DND-41 (cell line): ENCODE measurements at regions not wholly inside any gene's neighbourhood (a gene's known extent, or its start where the extent isn't known, plus 50 kb on each side); places are given as distances from the start of the nearest gene placed in this dataset.
"Not testable (repeated sequence)": the region's sequence is repeated elsewhere in the genome, so short reads cannot be mapped to it uniquely, and the experiment has no call there.

Experiments used
- ATAC-seq: fragments of 200-7000 bp; cut with Tn5 transposase; 3 replicates; pipeline ENCODE4 v1.9.1; 2021; ENCODE audit warnings: low read depth; ENCODE audit not compliant: insufficient read depth
- DNase-seq: peaks from one replicate; pipeline ENCODE4 v3.0.0-alpha.2; 2020
- H2AFZ ChIP-seq: 2 replicates; pipeline ENCODE4 v1.6.0; 2012; ENCODE audit warnings: low read depth, low read length
- H3K27ac ChIP-seq: 2 replicates; pipeline ENCODE4 v1.5.1; 2012; ENCODE audit warnings: low read length, inconsistent platforms
- H3K27me3 ChIP-seq: fragments of 200-600 bp; sonication (generic); 2 replicates; pipeline ENCODE4 v1.6.0; 2012; ENCODE audit warnings: low read length, mild to moderate bottlenecking, inconsistent platforms; ENCODE audit not compliant: insufficient read depth, poor library complexity
- H3K36me3 ChIP-seq: 2 replicates; pipeline ENCODE4 v1.5.1; 2012; ENCODE audit warnings: low read length, inconsistent platforms; ENCODE audit not compliant: insufficient read depth
- H3K4me1 ChIP-seq: 2 replicates; pipeline ENCODE4 v1.5.1; 2012; ENCODE audit warnings: mild to moderate bottlenecking, low read length; ENCODE audit not compliant: insufficient read depth
- H3K4me2 ChIP-seq: 2 replicates; pipeline ENCODE4 v1.6.0; 2012; ENCODE audit warnings: mild to moderate bottlenecking, moderate library complexity, low read length, inconsistent platforms; ENCODE audit not compliant: insufficient read depth
- H3K4me3 ChIP-seq, 2 experiments: fragments of 200-600 bp in 1 of 2; shearing (Covaris generic) in 1 of 2; 2 replicates each; pipeline ENCODE4 v1.5.1; 2012 to 2016; ENCODE audit warnings: inconsistent platforms in 2 of 2, low read length in 2 of 2, mild to moderate bottlenecking in 2 of 2, low read depth in 1 of 2, moderate library complexity in 1 of 2
- H3K79me2 ChIP-seq: 2 replicates; pipeline ENCODE4 v1.6.0; 2012; ENCODE audit warnings: low read length, inconsistent platforms; ENCODE audit not compliant: insufficient read depth
- H3K9ac ChIP-seq: 2 replicates; pipeline ENCODE4 v1.6.0; 2012; ENCODE audit warnings: low read depth, mild to moderate bottlenecking, inconsistent platforms, low read length, moderate library complexity
- H3K9me3 ChIP-seq: 2 replicates; pipeline ENCODE4 v1.5.1; 2012; ENCODE audit warnings: low read length, moderate library complexity, mild to moderate bottlenecking, inconsistent platforms; ENCODE audit not compliant: insufficient read depth, severe bottlenecking
- H4K20me1 ChIP-seq: 2 replicates; pipeline ENCODE4 v1.6.0; 2012; ENCODE audit warnings: low read length; ENCODE audit not compliant: insufficient read depth
- EZH2 ChIP-seq: IDR thresholded peaks from 3 replicates; pipeline ENCODE4 v1.6.1; 2012; ENCODE audit warnings: borderline replicate concordance, low read depth, mild to moderate bottlenecking, moderate library complexity, low read length, inconsistent platforms; ENCODE audit not compliant: severe bottlenecking
- TF ChIP-seq, protein P1 (sequence below): IDR thresholded peaks from 2 replicates; pipeline ENCODE4 v1.5.1; 2012; ENCODE audit warnings: borderline replicate concordance, low read length, moderate library complexity, mild to moderate bottlenecking; ENCODE audit not compliant: poor library complexity, severe bottlenecking; ENCODE audit errors: extremely low read depth

DNA sequence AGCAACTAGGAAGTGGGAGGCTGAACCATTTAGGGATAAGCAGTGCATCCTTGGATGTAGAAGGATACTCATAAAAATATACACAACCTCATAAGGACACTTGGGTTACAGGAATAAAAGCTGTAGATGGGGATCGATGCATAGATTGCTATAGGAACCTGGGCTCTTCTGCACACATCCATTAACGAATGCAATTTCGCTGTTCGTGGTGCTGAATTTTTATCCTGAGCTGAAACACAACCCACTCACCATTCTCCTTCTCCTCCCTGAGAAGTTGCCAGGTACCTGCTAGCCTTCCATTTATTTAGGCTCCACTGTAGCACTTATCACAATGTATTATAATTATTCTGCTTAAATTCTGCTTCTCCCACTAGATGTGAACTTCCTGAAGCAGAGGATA is 320.6 kb upstream of the BRINP1 start:
- ATAC-seq, result no peak
- TF ChIP-seq, protein P1, sequence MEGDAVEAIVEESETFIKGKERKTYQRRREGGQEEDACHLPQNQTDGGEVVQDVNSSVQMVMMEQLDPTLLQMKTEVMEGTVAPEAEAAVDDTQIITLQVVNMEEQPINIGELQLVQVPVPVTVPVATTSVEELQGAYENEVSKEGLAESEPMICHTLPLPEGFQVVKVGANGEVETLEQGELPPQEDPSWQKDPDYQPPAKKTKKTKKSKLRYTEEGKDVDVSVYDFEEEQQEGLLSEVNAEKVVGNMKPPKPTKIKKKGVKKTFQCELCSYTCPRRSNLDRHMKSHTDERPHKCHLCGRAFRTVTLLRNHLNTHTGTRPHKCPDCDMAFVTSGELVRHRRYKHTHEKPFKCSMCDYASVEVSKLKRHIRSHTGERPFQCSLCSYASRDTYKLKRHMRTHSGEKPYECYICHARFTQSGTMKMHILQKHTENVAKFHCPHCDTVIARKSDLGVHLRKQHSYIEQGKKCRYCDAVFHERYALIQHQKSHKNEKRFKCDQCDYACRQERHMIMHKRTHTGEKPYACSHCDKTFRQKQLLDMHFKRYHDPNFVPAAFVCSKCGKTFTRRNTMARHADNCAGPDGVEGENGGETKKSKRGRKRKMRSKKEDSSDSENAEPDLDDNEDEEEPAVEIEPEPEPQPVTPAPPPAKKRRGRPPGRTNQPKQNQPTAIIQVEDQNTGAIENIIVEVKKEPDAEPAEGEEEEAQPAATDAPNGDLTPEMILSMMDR, result no peak
- TF ChIP-seq EZH2, result no peak
- H2AFZ ChIP-seq, result no peak overlapping the region

DNA sequence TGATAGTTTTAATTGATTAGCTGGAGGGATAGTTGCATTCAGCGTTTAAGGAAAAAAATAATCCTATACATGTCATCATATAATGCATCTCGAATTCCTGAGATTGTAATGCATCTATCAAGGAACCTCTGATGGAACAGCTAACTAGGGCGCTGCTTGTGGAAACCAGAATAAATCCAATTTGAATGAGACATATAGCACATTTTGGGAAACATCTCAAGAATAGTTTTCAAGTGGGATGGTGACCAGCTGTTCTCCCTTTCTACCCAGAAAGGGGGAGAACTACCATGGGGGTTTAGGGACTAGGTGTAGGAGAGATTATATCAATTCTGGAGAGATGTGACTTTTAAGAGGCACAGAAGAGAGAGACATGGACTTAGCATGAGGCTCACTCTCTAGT is 319.3 kb upstream of the BRINP1 start:
- TF ChIP-seq EZH2, result no peak
- TF ChIP-seq, protein P1, result no peak
- ATAC-seq, result no peak
- Histone ChIP-seq H3K4me2 (no peak overlapping the region), H3K9me3 (no peaks in the 10 kb centered on the region), H2AFZ (no peak overlapping the region), H3K36me3 (no peaks in the 10 kb centered on the region), H3K27ac (no peak overlapping the region), H3K4me1 (no peaks in the 10 kb centered on the region), H3K9ac (no peak overlapping the region), H3K4me3 (no peak overlapping the region), H3K27me3 (no peaks in the 10 kb centered on the region), H4K20me1 (no peaks in the 10 kb centered on the region), H3K79me2 (no peaks in the 10 kb centered on the region)
- no peak for DNase-seq

More for the DNA sequence above, 320.6 kb upstream of the BRINP1 start:
- Histone ChIP-seq H3K9me3 (no peaks in the 10 kb centered on the region), H3K27ac (no peak overlapping the region), H3K27me3 (no peaks in the 10 kb centered on the region), H4K20me1 (no peaks in the 10 kb centered on the region), H3K36me3 (no peaks in the 10 kb centered on the region), H3K4me1 (no peaks in the 10 kb centered on the region), H3K4me3 (no peak overlapping the region), H3K79me2 (no peaks in the 10 kb centered on the region), H3K9ac (no peak overlapping the region), H3K4me2 (no peak overlapping the region)
- DNase-seq, result peak; percentile 17

DNA sequence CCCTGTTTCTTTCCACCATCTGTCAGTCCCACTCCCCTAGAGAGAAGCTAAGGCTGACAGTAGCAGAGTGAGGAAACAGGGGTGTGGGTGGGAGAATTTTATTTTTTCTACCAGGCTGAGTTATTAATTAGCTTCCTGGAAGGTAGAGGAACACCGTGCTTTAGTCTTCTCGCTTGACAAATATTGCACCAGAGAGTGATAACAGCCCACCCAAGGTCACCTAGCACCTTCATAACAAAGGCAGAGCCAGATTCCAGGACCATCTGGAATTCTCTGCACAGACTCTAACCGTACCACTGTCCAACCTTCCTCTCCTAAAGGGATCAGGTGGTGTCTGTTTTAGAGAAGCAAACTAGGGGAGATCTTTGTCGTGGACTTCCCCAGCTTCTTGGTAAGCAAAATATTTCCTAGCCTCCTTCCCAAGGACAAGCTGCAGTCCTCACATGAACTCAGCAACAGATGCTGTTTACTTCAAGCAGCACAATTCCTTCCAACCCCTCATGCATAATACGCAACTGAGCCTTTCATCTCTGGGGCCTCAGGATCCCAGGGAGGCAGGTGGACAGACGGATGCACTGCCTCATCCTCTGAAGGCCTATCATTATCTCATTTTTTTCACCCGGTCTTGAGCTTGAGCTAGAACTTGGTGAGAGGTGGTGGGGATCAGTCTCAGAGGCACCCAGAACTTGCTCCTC is 308.7 kb upstream of the BRINP1 start:
- TF ChIP-seq EZH2, result no peak
- TF ChIP-seq, protein P1, result no peak
- H3K36me3 ChIP-seq, result no peaks in the 10 kb centered on the region

DNA sequence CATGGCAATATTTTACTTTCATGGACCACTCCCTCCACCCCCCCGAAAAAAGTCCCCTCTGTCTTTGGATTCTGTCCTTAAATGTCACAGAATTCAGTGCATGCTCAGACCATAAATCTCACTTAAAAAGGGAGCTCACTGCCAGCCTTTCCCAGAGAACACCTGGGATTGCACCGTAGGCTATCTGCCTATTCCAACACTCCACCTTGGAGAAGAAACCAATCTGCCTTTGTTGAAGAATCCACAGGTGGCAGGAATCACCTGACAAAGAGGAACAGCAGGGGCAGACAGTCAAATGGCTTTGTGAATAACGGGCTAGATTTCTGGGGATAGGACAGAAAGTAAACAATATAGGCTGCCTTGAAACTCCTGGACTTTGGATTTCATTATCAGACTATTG is 306.7 kb upstream of the BRINP1 start:
- ATAC-seq, result no peak
- H3K27me3 ChIP-seq, result no peaks in the 10 kb centered on the region

More for the DNA sequence above, 308.7 kb upstream of the BRINP1 start:
- Histone ChIP-seq H3K4me2 (no peak overlapping the region), H3K4me1 (no peaks in the 10 kb centered on the region), H3K9ac (no peak overlapping the region), H3K9me3 (no peaks in the 10 kb centered on the region), H3K79me2 (no peaks in the 10 kb centered on the region), H3K27me3 (no peaks in the 10 kb centered on the region), H3K4me3 (no peak overlapping the region), H3K27ac (no peak overlapping the region), H2AFZ (no peak overlapping the region), H4K20me1 (no peaks in the 10 kb centered on the region)
- ATAC-seq, result no peak
- DNase-seq, result no peak

DNA sequence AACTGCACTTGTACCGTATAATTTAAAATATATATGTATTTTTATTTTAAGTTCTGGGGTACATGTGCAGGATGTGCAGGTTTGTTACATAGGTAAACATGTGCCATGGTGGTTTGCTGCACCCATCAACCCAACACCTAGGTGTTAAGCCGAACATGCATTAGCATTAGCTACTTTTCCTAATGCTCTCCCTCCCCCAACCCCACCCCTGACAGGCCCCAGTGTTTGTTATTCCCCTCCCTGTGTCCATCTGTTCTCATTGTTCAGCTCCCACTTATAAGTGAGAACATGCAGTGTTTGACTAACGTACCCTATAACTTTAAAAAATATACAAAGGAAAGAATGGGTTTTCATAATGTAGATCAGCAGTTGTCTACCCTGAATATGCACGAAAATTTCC is 303.5 kb upstream of the BRINP1 start:
- H4K20me1 ChIP-seq, DNase-seq, H3K4me1 ChIP-seq, H3K79me2 ChIP-seq, H3K27me3 ChIP-seq, H3K4me2 ChIP-seq, H3K27ac ChIP-seq, H3K4me3 ChIP-seq, H3K9me3 ChIP-seq, H3K36me3 ChIP-seq, H2AFZ ChIP-seq, H3K9ac ChIP-seq, ATAC-seq: not testable (repeated sequence)

More for the DNA sequence above, 306.7 kb upstream of the BRINP1 start:
- H3K4me2 ChIP-seq, result no peak overlapping the region
- no peak for DNase-seq
- no peak overlapping the region for H3K27ac ChIP-seq
- H3K4me3 ChIP-seq, result no peak overlapping the region
- H3K79me2 ChIP-seq, result no peaks in the 10 kb centered on the region
- H3K9me3 ChIP-seq, result no peaks in the 10 kb centered on the region
- H4K20me1 ChIP-seq, result no peaks in the 10 kb centered on the region
- no peak overlapping the region for H3K9ac ChIP-seq
- TF ChIP-seq, protein P1, result no peak
- TF ChIP-seq EZH2, result no peak
- H2AFZ ChIP-seq, result no peak overlapping the region
- H3K4me1 ChIP-seq, result no peaks in the 10 kb centered on the region
- H3K36me3 ChIP-seq, result no peaks in the 10 kb centered on the region
